Right lobe of liver (tissue), 4 donors: ENCODE measurements at regions not wholly inside any gene's neighbourhood (a gene's known extent, or its start where the extent isn't known, plus 50 kb on each side); places are given as distances from the start of the nearest gene placed in this dataset.

Experiments
- POLR2A ChIP-seq: fragments of 450-650 bp; IDR thresholded peaks from one replicate; pipeline ENCODE4 v1.6.1; 2017; ENCODE audit warnings: antibody characterized with exemption, mild to moderate bottlenecking
- TF ChIP-seq, protein P1 (sequence below), 4 donors: fragments of 200-600 bp in 3 of 4; fragments of 450-650 bp in 1 of 4; IDR thresholded peaks; one replicate each; pipeline versions ENCODE4 v1.5.1 to v1.8.0; 2016 to 2022; ENCODE audit warnings: antibody characterized with exemption in 4 of 4, mild to moderate bottlenecking in 2 of 4
- donor health status: DM: no; HTN: no; CAD: no.
- donor health status: DM: no; HTN: no; CAD: no.
- donor health status: DM: no; HTN: yes; CAD: no.

DNA sequence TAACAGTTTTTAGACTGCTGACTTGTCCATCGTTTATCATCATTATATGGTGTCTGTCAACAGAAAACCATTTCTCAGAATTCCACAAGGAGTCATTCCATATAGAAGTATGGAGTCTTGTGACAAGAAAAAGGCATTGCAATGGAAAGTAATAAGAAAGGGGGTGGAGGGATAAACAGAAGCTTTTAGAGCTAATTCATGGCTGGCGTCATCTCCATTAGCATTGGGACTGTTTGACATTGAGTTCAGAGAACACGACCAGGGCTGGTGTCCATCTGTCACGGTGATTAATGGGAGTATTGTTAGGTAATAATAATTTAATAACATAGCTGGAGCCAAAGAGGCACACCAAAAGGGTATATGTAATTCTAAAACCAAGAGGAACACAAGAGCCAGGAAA lies 101.9 kb upstream of the SFRP2 start:
- TF ChIP-seq, protein P1, sequence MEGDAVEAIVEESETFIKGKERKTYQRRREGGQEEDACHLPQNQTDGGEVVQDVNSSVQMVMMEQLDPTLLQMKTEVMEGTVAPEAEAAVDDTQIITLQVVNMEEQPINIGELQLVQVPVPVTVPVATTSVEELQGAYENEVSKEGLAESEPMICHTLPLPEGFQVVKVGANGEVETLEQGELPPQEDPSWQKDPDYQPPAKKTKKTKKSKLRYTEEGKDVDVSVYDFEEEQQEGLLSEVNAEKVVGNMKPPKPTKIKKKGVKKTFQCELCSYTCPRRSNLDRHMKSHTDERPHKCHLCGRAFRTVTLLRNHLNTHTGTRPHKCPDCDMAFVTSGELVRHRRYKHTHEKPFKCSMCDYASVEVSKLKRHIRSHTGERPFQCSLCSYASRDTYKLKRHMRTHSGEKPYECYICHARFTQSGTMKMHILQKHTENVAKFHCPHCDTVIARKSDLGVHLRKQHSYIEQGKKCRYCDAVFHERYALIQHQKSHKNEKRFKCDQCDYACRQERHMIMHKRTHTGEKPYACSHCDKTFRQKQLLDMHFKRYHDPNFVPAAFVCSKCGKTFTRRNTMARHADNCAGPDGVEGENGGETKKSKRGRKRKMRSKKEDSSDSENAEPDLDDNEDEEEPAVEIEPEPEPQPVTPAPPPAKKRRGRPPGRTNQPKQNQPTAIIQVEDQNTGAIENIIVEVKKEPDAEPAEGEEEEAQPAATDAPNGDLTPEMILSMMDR (IDR thresholded peaks at IDR 0.05): no peak
- TF ChIP-seq POLR2A: no peak
